OCI-LY1 (cell line): ENCODE measurements at regions not wholly inside any gene's neighbourhood (a gene's known extent, or its start where the extent isn't known, plus 50 kb on each side); places are given as distances from the start of the nearest gene placed in this dataset.

Experiments used
- H2AFZ ChIP-seq: fragments of 200-600 bp; sonication (generic), shearing (Covaris generic); 2 replicates; pipeline ENCODE4 v1.6.0; 2014; ENCODE audit warnings: antibody characterized with exemption, mild to moderate bottlenecking, low read length
- H3F3A ChIP-seq: fragments of 200-600 bp; sonication (generic), shearing (Covaris generic); 2 replicates; pipeline ENCODE4 v1.6.0; 2014; ENCODE audit warnings: mild to moderate bottlenecking, antibody characterized with exemption, low read length, moderate library complexity; ENCODE audit not compliant: insufficient read depth
- H3K27ac ChIP-seq: fragments of 200-600 bp; sonication (generic); 2 replicates; pipeline ENCODE4 v1.5.1; 2014; ENCODE audit warnings: low read length, mixed run types, mild to moderate bottlenecking, low read depth; ENCODE audit not compliant: poor library complexity, severe bottlenecking
- H3K27me3 ChIP-seq: fragments of 200-600 bp; sonication (generic); 2 replicates; pipeline ENCODE4 v1.6.0; 2014; ENCODE audit warnings: antibody characterized with exemption, mild to moderate bottlenecking, low read length, moderate library complexity; ENCODE audit not compliant: insufficient read depth
- H3K36me3 ChIP-seq: fragments of 200-600 bp; sonication (generic); 2 replicates; pipeline ENCODE4 v1.6.1; 2014; ENCODE audit warnings: mild to moderate bottlenecking, antibody characterized with exemption, low read length, moderate library complexity, mixed read lengths; ENCODE audit not compliant: insufficient read depth
- H3K4me1 ChIP-seq: fragments of 200-600 bp; sonication (generic); 2 replicates; pipeline ENCODE4 v1.5.1; 2014; ENCODE audit warnings: mild to moderate bottlenecking, low read length, moderate library complexity; ENCODE audit not compliant: insufficient read depth, severe bottlenecking
- H3K4me2 ChIP-seq: fragments of 200-600 bp; sonication (generic), shearing (Covaris generic); 2 replicates; pipeline ENCODE4 v1.6.1; 2014; ENCODE audit warnings: low read length
- H3K4me3 ChIP-seq: fragments of 200-600 bp; sonication (generic); 2 replicates; pipeline ENCODE4 v1.5.1; 2014; ENCODE audit warnings: low read length, low read depth, mild to moderate bottlenecking, mixed read lengths; ENCODE audit not compliant: poor library complexity, severe bottlenecking
- H3K79me2 ChIP-seq: fragments of 200-600 bp; shearing (Covaris generic); 2 replicates; pipeline ENCODE4 v1.6.1; 2016; ENCODE audit warnings: mixed run types, low read length, mixed read lengths; ENCODE audit not compliant: insufficient read depth
- H3K9ac ChIP-seq: fragments of 200-600 bp; sonication (generic), shearing (Covaris generic); 2 replicates; pipeline ENCODE4 v1.6.1; 2014; ENCODE audit warnings: mild to moderate bottlenecking, low read length, mixed read lengths
- H3K9me2 ChIP-seq: fragments of 200-600 bp; sonication (generic), shearing (Covaris generic); 2 replicates; pipeline ENCODE4 v1.6.1; 2014; ENCODE audit warnings: low read depth, mild to moderate bottlenecking, low read length, mixed read lengths
- H3K9me3 ChIP-seq: fragments of 200-600 bp; shearing (Covaris generic); 2 replicates; pipeline ENCODE4 v1.6.1; 2014; ENCODE audit warnings: low read length, mixed read lengths
- H4K20me1 ChIP-seq: fragments of 200-600 bp; sonication (generic), shearing (Covaris generic); 2 replicates; pipeline ENCODE4 v1.6.0; 2016; ENCODE audit warnings: mild to moderate bottlenecking, low read length; ENCODE audit not compliant: insufficient read depth
- CTCF ChIP-seq: fragments of 200-600 bp; sonication (generic), shearing (Covaris generic); IDR thresholded peaks from 2 replicates; pipeline ENCODE4 v1.5.1; 2017; ENCODE audit warnings: mild to moderate bottlenecking, antibody characterized with exemption, low read length, moderate library complexity, mixed read lengths
- EZH2 ChIP-seq: fragments of 200-600 bp; sonication (generic), shearing (Covaris generic); IDR thresholded peaks from 2 replicates; pipeline ENCODE4 v1.8.0; 2017; ENCODE audit warnings: borderline replicate concordance, mixed run types, mild to moderate bottlenecking, antibody characterized with exemption, low read length, moderate library complexity, mixed read lengths

- Histone ChIP-seq H4K20me1 (no peaks in the 10 kb centered on the region), H3K27me3 (no peaks in the 10 kb centered on the region), H3K4me1 (no peaks in the 10 kb centered on the region), H3K27ac (no peak overlapping the region), H3K9me3 (no peaks in the 10 kb centered on the region), H3K36me3 (no peaks in the 10 kb centered on the region), H3K79me2 (no peaks in the 10 kb centered on the region), H3K9me2 (no peaks in the 10 kb centered on the region), H3K4me2 (no peak overlapping the region), H2AFZ (no peak overlapping the region), H3K4me3 (no peak overlapping the region), H3F3A (no peaks in the 10 kb centered on the region), H3K9ac (no peak overlapping the region)
- TF ChIP-seq EZH2 (no peak), CTCF (no peak)
Measured at GRCh38 chr11:114771172-114771571, 92.8 kb downstream of the NXPE2 start.

GRCh38 chr11:114773541-114774338 is 95.4 kb downstream of the NXPE2 start:
- H3K4me1 ChIP-seq, result no peaks in the 10 kb centered on the region
- no peak for TF ChIP-seq CTCF
- TF ChIP-seq EZH2, result no peak
- no peaks in the 10 kb centered on the region for H3K27me3 ChIP-seq
- H3K79me2 ChIP-seq, result no peaks in the 10 kb centered on the region
- H3K9me2 ChIP-seq, result no peaks in the 10 kb centered on the region
- no peaks in the 10 kb centered on the region for H3K36me3 ChIP-seq
- H3K4me3 ChIP-seq, result no peak overlapping the region
- no peak overlapping the region for H3K9ac ChIP-seq
- no peak overlapping the region for H3K4me2 ChIP-seq
- H3K9me3 ChIP-seq, result no peaks in the 10 kb centered on the region
- no peak overlapping the region for H2AFZ ChIP-seq
- H4K20me1 ChIP-seq, result no peaks in the 10 kb centered on the region
- H3K27ac ChIP-seq, result no peak overlapping the region
- H3F3A ChIP-seq, result no peaks in the 10 kb centered on the region

GRCh38 chr11:114774599-114775361 is 96.5 kb downstream of the NXPE2 start:
- TF ChIP-seq CTCF, result peak; percentile 85
- no peak for TF ChIP-seq EZH2
- Histone ChIP-seq H4K20me1 (no peaks in the 10 kb centered on the region), H3K27me3 (no peaks in the 10 kb centered on the region), H3K4me1 (no peaks in the 10 kb centered on the region), H3K4me3 (no peak overlapping the region), H2AFZ (no peak overlapping the region), H3K36me3 (no peaks in the 10 kb centered on the region), H3K79me2 (no peaks in the 10 kb centered on the region), H3K9me2 (no peaks in the 10 kb centered on the region), H3K9ac (no peak overlapping the region), H3K4me2 (no peak overlapping the region), H3K27ac (no peak overlapping the region), H3F3A (no peaks in the 10 kb centered on the region), H3K9me3 (no peaks in the 10 kb centered on the region)
